ENCODE measurements at regions not wholly inside any gene's neighbourhood (a gene's known extent, or its start where the extent isn't known, plus 50 kb on each side); places are given as distances from the start of the nearest gene placed in this dataset. TPM values are rescaled to one million over a fixed set of nuclear protein-coding genes. Genes with fewer than 3 reads are reported as not detected.

DNA sequence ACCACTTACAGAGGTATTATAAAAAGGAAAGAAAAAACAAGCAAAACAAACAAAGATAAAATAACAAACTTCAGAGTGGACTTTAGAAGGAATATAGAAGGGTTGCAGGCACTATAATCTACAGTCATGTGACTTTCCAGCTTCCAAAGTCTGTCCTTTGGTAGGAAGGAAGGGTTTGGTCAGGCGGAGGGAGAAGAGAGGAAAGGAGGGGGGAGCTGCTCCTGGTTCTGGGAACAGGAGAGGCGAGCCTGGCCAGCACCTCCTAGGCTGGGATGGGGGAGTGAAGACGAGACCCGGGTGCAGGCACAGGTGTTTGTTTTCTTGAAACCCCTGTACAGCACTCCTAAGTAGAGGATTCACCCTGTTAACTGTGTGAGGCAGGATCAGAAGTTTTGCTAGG, 53.8 kb upstream of the GATA6 start:
- in situ Hi-C loops (cut with MboI; ENCODE audit: low sequenced_read_pairs) = no loop called here
- Histone ChIP-seq H2AK5ac (ENCODE audit: low read depth, low read length) (no peak overlapping the region), H2BK120ac (ENCODE audit: low read depth, low read length) (no peak overlapping the region), H4K5ac (ENCODE audit: low read depth, low read length) (no peak overlapping the region), H3K79me1 (ENCODE audit: low read depth in 1 of 2, low read length in 2 of 2) (no peaks in the 10 kb centered on the region), H3K56ac (ENCODE audit: extremely low read depth, insufficient read depth, low read length) (no peak overlapping the region), H2BK5ac (ENCODE audit: low read depth, low read length, poor library complexity, severe bottlenecking) (no peak overlapping the region), H3K4ac (ENCODE audit: low read depth, low read length) (no peak overlapping the region), H3K27me3 (ENCODE audit: control insufficient read depth, insufficient read depth, low read length) (peaks cover 27% of the 10 kb centered on the region), H3K23ac (ENCODE audit: low read depth, low read length) (no peak overlapping the region), H3K27ac (ENCODE audit: insufficient read depth, low read length) (no peak overlapping the region), H3K4me1 (ENCODE audit: control insufficient read depth, insufficient read depth, low read length) (no peaks in the 10 kb centered on the region), H3K36me3 (ENCODE audit: control insufficient read depth, insufficient read depth, low read length) (no peaks in the 10 kb centered on the region), H3K14ac (replicated peaks; ENCODE audit: low read depth, low read length) (no peak overlapping the region), H3K4me3 (ENCODE audit: insufficient read depth, low read depth, low read length) (no peak overlapping the region), H2BK20ac (ENCODE audit: low read depth, low read length) (no peak overlapping the region), H4K20me1 (ENCODE audit: insufficient read depth, low read length) (no peaks in the 10 kb centered on the region), H3K18ac (ENCODE audit: low read depth, low read length) (no peak overlapping the region), H3K9ac (ENCODE audit: low read depth, low read length) (no peak overlapping the region), H3K9me1 (ENCODE audit: insufficient read depth, low read length) (no peaks in the 10 kb centered on the region), H4K8ac (ENCODE audit: low read depth in 2 of 2, low read length in 2 of 2) (no peak overlapping the region), H3K4me2 (ENCODE audit: low read depth, low read length) (no peak overlapping the region), H4K91ac (ENCODE audit: insufficient read depth, low read depth, low read length) (no peak overlapping the region), H2BK15ac (ENCODE audit: low read depth, low read length) (no peak overlapping the region), H2AFZ (replicated peaks; ENCODE audit: low read length, poor library complexity) (no peak overlapping the region), H3K9me3 (ENCODE audit: control insufficient read depth, insufficient read depth, low read length) (no peaks in the 10 kb centered on the region), H2AK9ac (replicated peaks; ENCODE audit: low read depth, low read length, poor library complexity) (no peak overlapping the region)
- intact Hi-C loops (cut with micrococcal nuclease) = no loop called here
- dilution Hi-C loops (cut with HindIII; ENCODE audit: low sequenced_read_pairs, unreplicated experiment) = no loop called here
- no peak for TF ChIP-seq NFE2L2 (IDR thresholded peaks at IDR 0.05; ENCODE audit: low read depth, low read length)
- no peak for TF ChIP-seq SMC3 (IDR thresholded peaks at IDR 0.05; ENCODE audit: low read depth, low read length)
- TF ChIP-seq MAZ (IDR thresholded peaks at IDR 0.05; ENCODE audit: borderline replicate concordance, low read depth, low read length) = no peak
- no peak for TF ChIP-seq CEBPB (IDR thresholded peaks at IDR 0.05; ENCODE audit: low read depth, low read length)
- TF ChIP-seq RAD21 (IDR thresholded peaks at IDR 0.05; ENCODE audit: low read length) = no peak
- TF ChIP-seq CHD1 (IDR thresholded peaks at IDR 0.05; ENCODE audit: low read depth, low read length) = no peak
- no peak for TF ChIP-seq FOS (IDR thresholded peaks at IDR 0.05; ENCODE audit: low read depth, low read length)
- no peak for TF ChIP-seq MXI1 (IDR thresholded peaks at IDR 0.05; ENCODE audit: borderline replicate concordance, low read depth, low read length)
- no peak for TF ChIP-seq POLR2A (IDR thresholded peaks at IDR 0.05; ENCODE audit: low read depth, low read length)
- TF ChIP-seq RFX5 (IDR thresholded peaks at IDR 0.05; ENCODE audit: low read depth, low read length) = no peak
- ChIA-PET CTCF (no interaction called here), POLR2A (ENCODE audit: unreplicated experiment) (no interaction called here)
- BruUV-seq (replicated peaks) = no TSS peak
- WGBS, 2 experiments (ENCODE audit: extremely low coverage in 2 of 2, insufficient read length in 1 of 2) = no CpG with 5 or more reads among the region's 4 CpGs
- DNase-seq (no peak), ATAC-seq (ENCODE audit: low read depth) (no peak)

Small RNA genes lying in the stretch of these regions (microRNA-seq; reads per million reads assigned to microRNA genes)
- not detected for gene RNA5SP451 (ENCODE audit: insufficient read depth, insufficient read length)

Small RNA genes lying in the stretch of these regions (small RNA-seq; reads per million reads assigned to genes)
- 0 reads per million in 5 experiments for gene RNA5SP451

All from IMR-90 (cell line).